Activated B cell treated with CpG ODN at 0.5 μM for 24 hours (primary cell): ENCODE measurements at regions not wholly inside any gene's neighbourhood (a gene's known extent, or its start where the extent isn't known, plus 50 kb on each side); places are given as distances from the start of the nearest gene placed in this dataset.

Source experiments
- ATAC-seq: fragments of 200-7000 bp; cut with Tn5 transposase; one replicate; pipeline ENCODE4 v1.10.0; 2021; ENCODE audit warnings: low read depth, mild to moderate bottlenecking, moderate library complexity
- CTCF ChIA-PET: fragments of 350-600 bp; sonication (Branson Sonifier 250); formaldehyde crosslinking; loops from one replicate; lab custom pipeline; 2021; ENCODE audit warnings: antibody characterized with exemption; lab: Charles Lee
- POLR2A ChIA-PET: fragments of 350-600 bp; sonication (Branson Sonifier 250); formaldehyde crosslinking; loops from one replicate; lab custom pipeline; 2021; ENCODE audit warnings: antibody characterized with exemption; lab: Charles Lee
- DNase-seq: peaks from one replicate; pipeline ENCODE4 v3.0.0; 2022
- H3K27ac Mint-ChIP-seq: one replicate; pipeline ENCODE4 v1.8.0; 2020; ENCODE audit warnings: mixed read lengths
- H3K27me3 Mint-ChIP-seq: one replicate; pipeline ENCODE4 v1.8.0; 2021; ENCODE audit warnings: mixed read lengths
- H3K36me3 Mint-ChIP-seq: one replicate; pipeline ENCODE4 v1.8.0; 2021; ENCODE audit warnings: low read depth, mixed read lengths
- H3K4me1 Mint-ChIP-seq: one replicate; pipeline ENCODE4 v1.8.0; 2021; ENCODE audit warnings: mixed read lengths
- H3K4me3 Mint-ChIP-seq: one replicate; pipeline ENCODE4 v1.8.0; 2020; ENCODE audit warnings: mild to moderate bottlenecking, mixed read lengths
- H3K9me3 Mint-ChIP-seq: one replicate; pipeline ENCODE4 v1.8.0; 2020; ENCODE audit warnings: mixed read lengths
- CTCF ChIP-seq: fragments of 200-600 bp; IDR thresholded peaks from one replicate; pipeline ENCODE4 v1.8.0; 2022; ENCODE audit warnings: antibody characterized with exemption, mild to moderate bottlenecking
- intact Hi-C: fragments of 100-400 bp; cut with micrococcal nuclease; formaldehyde crosslinking; loops from one replicate; pipeline ENCODE4 v1.15.1; 2024

- H3K27me3 Mint-ChIP-seq, result no peaks in the 10 kb centered on the region
- ChIA-PET CTCF (no interaction called here), POLR2A (no interaction called here)
- H3K27ac Mint-ChIP-seq, result no peak overlapping the region
- H3K4me1 Mint-ChIP-seq, result no peaks in the 10 kb centered on the region
- intact Hi-C loops, result no loop called here
- no peak for ATAC-seq
- no peak for DNase-seq
- no peak for TF ChIP-seq CTCF
- no peaks in the 10 kb centered on the region for H3K9me3 Mint-ChIP-seq
- no peak overlapping the region for H3K4me3 Mint-ChIP-seq
- no peaks in the 10 kb centered on the region for H3K36me3 Mint-ChIP-seq
Observed at GRCh38 chr6:133171989-133172604, 69.1 kb upstream of the EYA4 start.

- ChIA-PET POLR2A (no interaction called here), CTCF (no interaction called here)
- no peak for TF ChIP-seq CTCF
- Mint-ChIP-seq H3K9me3 (no peaks in the 10 kb centered on the region), H3K27me3 (no peaks in the 10 kb centered on the region), H3K4me3 (no peak overlapping the region), H3K27ac (no peak overlapping the region), H3K4me1 (no peaks in the 10 kb centered on the region), H3K36me3 (no peaks in the 10 kb centered on the region)
- ATAC-seq (no peak), DNase-seq (no peak)
- intact Hi-C loops, result no loop called here
Observed at GRCh38 chr6:133173276-133173675, 67.9 kb upstream of the EYA4 start.

- ChIA-PET CTCF (no interaction called here), POLR2A (no interaction called here)
- peaks cover 2% of the 10 kb centered on the region for H3K9me3 Mint-ChIP-seq
- intact Hi-C loops, result no loop called here
- H3K4me3 Mint-ChIP-seq, result no peak overlapping the region
- no peak overlapping the region for H3K27ac Mint-ChIP-seq
- DNase-seq, result no peak
- H3K36me3 Mint-ChIP-seq, result no peaks in the 10 kb centered on the region
- no peak for TF ChIP-seq CTCF
- no peaks in the 10 kb centered on the region for H3K4me1 Mint-ChIP-seq
- no peak for ATAC-seq
- no peaks in the 10 kb centered on the region for H3K27me3 Mint-ChIP-seq
Observed at GRCh38 chr6:133179481-133179880, 61.7 kb upstream of the EYA4 start.

- Mint-ChIP-seq H3K4me1 (no peaks in the 10 kb centered on the region), H3K27me3 (no peaks in the 10 kb centered on the region), H3K36me3 (no peaks in the 10 kb centered on the region), H3K4me3 (no peak overlapping the region), H3K27ac (no peak overlapping the region), H3K9me3 (peaks cover 1% of the 10 kb centered on the region)
- ChIA-PET CTCF (interaction anchor here (1.6 kb wide), 1 partner anchor 913 kb away, joined by 3 read pairs; no protein-coding TSS in a partner anchor), POLR2A (no interaction called here)
- intact Hi-C loops, result loop anchor here (2.0 kb wide), 1 partner anchor 913 kb away; no protein-coding TSS in a partner anchor
- DNase-seq (no peak), ATAC-seq (no peak)
- no peak for TF ChIP-seq CTCF
Observed at GRCh38 chr6:133183691-133184090, 57.5 kb upstream of the EYA4 start.

GRCh38 chr6:133184798-133185372 is 56.3 kb upstream of the EYA4 start:
- no peaks in the 10 kb centered on the region for H3K27me3 Mint-ChIP-seq
- no peak for DNase-seq
- no peaks in the 10 kb centered on the region for H3K9me3 Mint-ChIP-seq
- POLR2A ChIA-PET, result no interaction called here
- no peak for TF ChIP-seq CTCF
- CTCF ChIA-PET, result interaction anchor here (1.6 kb wide), 1 partner anchor 912 kb away, joined by 3 read pairs; no protein-coding TSS in a partner anchor
- intact Hi-C loops, result loop anchor here (2.0 to 5.0 kb wide), 2 partner anchors 732 to 912 kb away; no protein-coding TSS in a partner anchor
- no peaks in the 10 kb centered on the region for H3K36me3 Mint-ChIP-seq
- no peak for ATAC-seq
- no peaks in the 10 kb centered on the region for H3K4me1 Mint-ChIP-seq
- H3K4me3 Mint-ChIP-seq, result no peak overlapping the region
- no peak overlapping the region for H3K27ac Mint-ChIP-seq
